Cardiac muscle cell (in vitro differentiated cells and primary cell): ENCODE measurements at regions not wholly inside any gene's neighbourhood (a gene's known extent, or its start where the extent isn't known, plus 50 kb on each side); places are given as distances from the start of the nearest gene placed in this dataset.

Source experiments
- DNase-seq, 2 donors: peaks; one replicate each; pipeline versions ENCODE4 v3.0.0 to v3.0.0-alpha.2; 2010 to 2017; ENCODE audit warnings: low read depth in 1 of 2, low spot score in 1 of 2
- H3K27ac ChIP-seq: fragments of 200-600 bp; sonication (generic); 2 replicates; pipeline ENCODE4 v1.5.1; 2016
- H3K27me3 ChIP-seq: fragments of 200-600 bp; sonication (generic); 2 replicates; pipeline ENCODE4 v1.6.0; 2016; ENCODE audit warnings: control low read depth
- H3K36me3 ChIP-seq: fragments of 200-600 bp; sonication (generic); 2 replicates; pipeline ENCODE4 v1.5.1; 2016; ENCODE audit warnings: control low read depth
- H3K4me1 ChIP-seq: fragments of 200-600 bp; sonication (generic); 2 replicates; pipeline ENCODE4 v1.8.1; 2017; ENCODE audit warnings: low read depth, mild to moderate bottlenecking, mixed run types
- H3K4me3 ChIP-seq: fragments of 200-600 bp; sonication (generic); 2 replicates; pipeline ENCODE4 v1.5.1; 2016; ENCODE audit warnings: mild to moderate bottlenecking
- H3K9me3 ChIP-seq: fragments of 200-600 bp; sonication (generic); 2 replicates; pipeline ENCODE4 v1.5.1; 2017; ENCODE audit warnings: low read depth, mild to moderate bottlenecking, control low read depth
- CTCF ChIP-seq: IDR thresholded peaks from 2 replicates; pipeline ENCODE4 v1.5.1; 2012; ENCODE audit warnings: low read depth, mild to moderate bottlenecking, low read length

- H3K27me3 ChIP-seq, result peaks cover 55% of the 10 kb centered on the region
Observed at GRCh38 chr6:37759221-37760144, 60.0 kb upstream of the ZFAND3 start.

GRCh38 chr6:37758647-37759046, 60.9 kb upstream of the ZFAND3 start:
- no peak overlapping the region for H3K4me3 ChIP-seq
- H3K27me3 ChIP-seq, result peaks cover 48% of the 10 kb centered on the region
- H3K36me3 ChIP-seq, result no peaks in the 10 kb centered on the region
- no peaks in the 10 kb centered on the region for H3K4me1 ChIP-seq
- TF ChIP-seq CTCF, result no peak
- H3K27ac ChIP-seq, result no peak overlapping the region
- DNase-seq, result no peak
- H3K9me3 ChIP-seq, result no peaks in the 10 kb centered on the region

More at GRCh38 chr6:37759221-37760144, 60.0 kb upstream of the ZFAND3 start:
- TF ChIP-seq CTCF, result no peak
- no peaks in the 10 kb centered on the region for H3K9me3 ChIP-seq
- no peak overlapping the region for H3K4me3 ChIP-seq
- H3K36me3 ChIP-seq, result no peaks in the 10 kb centered on the region
- DNase-seq, result no peak
- H3K27ac ChIP-seq, result no peak overlapping the region
- no peaks in the 10 kb centered on the region for H3K4me1 ChIP-seq

GRCh38 chr6:37758234-37758633, 60.6 kb upstream of the MDGA1 start:
- Histone ChIP-seq H3K4me3 (no peak overlapping the region), H3K27ac (no peak overlapping the region)
- TF ChIP-seq CTCF, result no peak

GRCh38 chr6:37757381-37757780, 59.7 kb upstream of the MDGA1 start:
- Histone ChIP-seq H3K36me3 (no peaks in the 10 kb centered on the region), H3K27me3 (peaks cover 36% of the 10 kb centered on the region)

More at GRCh38 chr6:37758234-37758633, 60.6 kb upstream of the MDGA1 start:
- no peak for DNase-seq
- Histone ChIP-seq H3K9me3 (no peaks in the 10 kb centered on the region), H3K36me3 (no peaks in the 10 kb centered on the region), H3K27me3 (peaks cover 44% of the 10 kb centered on the region), H3K4me1 (no peaks in the 10 kb centered on the region)

GRCh38 chr6:37756135-37756534, 58.5 kb upstream of the MDGA1 start:
- peaks cover 23% of the 10 kb centered on the region for H3K27me3 ChIP-seq
- H3K4me1 ChIP-seq, result no peaks in the 10 kb centered on the region
- H3K27ac ChIP-seq, result no peak overlapping the region
- no peak for DNase-seq
- TF ChIP-seq CTCF, result no peak
- H3K9me3 ChIP-seq, result no peaks in the 10 kb centered on the region
- no peak overlapping the region for H3K4me3 ChIP-seq
- no peaks in the 10 kb centered on the region for H3K36me3 ChIP-seq

More at GRCh38 chr6:37757381-37757780, 59.7 kb upstream of the MDGA1 start:
- Histone ChIP-seq H3K9me3 (no peaks in the 10 kb centered on the region), H3K4me3 (no peak overlapping the region), H3K4me1 (no peaks in the 10 kb centered on the region), H3K27ac (no peak overlapping the region)
- no peak for TF ChIP-seq CTCF
- no peak for DNase-seq
